ENCODE measurements at regions not wholly inside any gene's neighbourhood (a gene's known extent, or its start where the extent isn't known, plus 50 kb on each side); places are given as distances from the start of the nearest gene placed in this dataset.

DNA sequence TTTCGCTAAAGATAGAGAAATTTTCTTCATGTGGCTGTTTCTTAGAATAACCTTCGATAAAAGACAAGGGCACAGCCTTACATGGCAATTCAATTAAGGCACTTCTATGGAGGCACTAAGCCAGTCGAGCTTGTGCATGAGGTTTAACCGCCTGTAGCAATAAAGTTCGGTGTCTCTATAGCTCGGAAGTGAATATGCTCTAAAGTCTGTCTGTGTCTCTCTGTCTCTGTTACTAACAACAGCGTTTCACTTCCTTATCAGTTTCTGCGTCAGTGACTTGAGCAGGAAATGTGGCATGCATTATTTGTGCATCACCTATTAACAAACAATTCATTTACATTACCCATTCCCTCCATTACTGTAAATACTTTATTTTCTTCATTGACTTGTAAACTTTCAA, 365.1 kb upstream of the NETO1 start:
- Mint-ChIP-seq H3K27ac (ENCODE audit: unreplicated experiment) (no peak overlapping the region), H3K4me1 (ENCODE audit: low read depth, unreplicated experiment) (no peaks in the 10 kb centered on the region), H3K9me3 (ENCODE audit: unreplicated experiment) (no peaks in the 10 kb centered on the region), H3K4me3 (ENCODE audit: unreplicated experiment) (no peak overlapping the region), H3K27me3 (ENCODE audit: unreplicated experiment) (no peaks in the 10 kb centered on the region), H3K36me3 (ENCODE audit: unreplicated experiment) (no peaks in the 10 kb centered on the region)
- TF ChIP-seq, protein P1, sequence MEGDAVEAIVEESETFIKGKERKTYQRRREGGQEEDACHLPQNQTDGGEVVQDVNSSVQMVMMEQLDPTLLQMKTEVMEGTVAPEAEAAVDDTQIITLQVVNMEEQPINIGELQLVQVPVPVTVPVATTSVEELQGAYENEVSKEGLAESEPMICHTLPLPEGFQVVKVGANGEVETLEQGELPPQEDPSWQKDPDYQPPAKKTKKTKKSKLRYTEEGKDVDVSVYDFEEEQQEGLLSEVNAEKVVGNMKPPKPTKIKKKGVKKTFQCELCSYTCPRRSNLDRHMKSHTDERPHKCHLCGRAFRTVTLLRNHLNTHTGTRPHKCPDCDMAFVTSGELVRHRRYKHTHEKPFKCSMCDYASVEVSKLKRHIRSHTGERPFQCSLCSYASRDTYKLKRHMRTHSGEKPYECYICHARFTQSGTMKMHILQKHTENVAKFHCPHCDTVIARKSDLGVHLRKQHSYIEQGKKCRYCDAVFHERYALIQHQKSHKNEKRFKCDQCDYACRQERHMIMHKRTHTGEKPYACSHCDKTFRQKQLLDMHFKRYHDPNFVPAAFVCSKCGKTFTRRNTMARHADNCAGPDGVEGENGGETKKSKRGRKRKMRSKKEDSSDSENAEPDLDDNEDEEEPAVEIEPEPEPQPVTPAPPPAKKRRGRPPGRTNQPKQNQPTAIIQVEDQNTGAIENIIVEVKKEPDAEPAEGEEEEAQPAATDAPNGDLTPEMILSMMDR (IDR thresholded peaks at IDR 0.05; ENCODE audit: partially characterized antibody, unreplicated experiment), result no peak
- DNase-seq, result no peak

DNA sequence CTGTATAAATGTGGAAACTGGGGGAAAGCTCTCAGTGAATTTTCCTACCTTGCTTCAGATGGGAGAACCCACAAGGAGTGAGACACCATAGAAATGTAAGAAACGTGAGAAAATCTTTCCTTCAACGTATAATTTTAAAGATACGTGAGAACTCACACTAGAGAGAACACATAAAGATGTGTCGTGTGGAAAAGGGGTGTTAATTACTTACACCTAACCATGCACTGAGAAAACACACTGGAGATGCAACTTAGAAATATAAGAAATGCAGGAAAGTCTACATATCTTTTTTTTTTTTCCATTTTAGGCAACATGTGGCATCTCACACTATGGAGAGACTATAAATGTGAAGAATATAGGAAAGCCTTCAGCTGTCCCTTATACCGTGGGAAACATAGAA, 352.9 kb upstream of the NETO1 start:
- no peaks in the 10 kb centered on the region for H3K4me1 Mint-ChIP-seq (ENCODE audit: low read depth, unreplicated experiment)
- no peak for DNase-seq
- no peaks in the 10 kb centered on the region for H3K27me3 Mint-ChIP-seq (ENCODE audit: unreplicated experiment)
- TF ChIP-seq, protein P1 (IDR thresholded peaks at IDR 0.05; ENCODE audit: partially characterized antibody, unreplicated experiment), result no peak
- H3K36me3 Mint-ChIP-seq (ENCODE audit: unreplicated experiment), result peaks cover 4% of the 10 kb centered on the region
- no peak overlapping the region for H3K27ac Mint-ChIP-seq (ENCODE audit: unreplicated experiment)
- peaks cover 2% of the 10 kb centered on the region for H3K9me3 Mint-ChIP-seq (ENCODE audit: unreplicated experiment)
- no peak overlapping the region for H3K4me3 Mint-ChIP-seq (ENCODE audit: unreplicated experiment)

DNA sequence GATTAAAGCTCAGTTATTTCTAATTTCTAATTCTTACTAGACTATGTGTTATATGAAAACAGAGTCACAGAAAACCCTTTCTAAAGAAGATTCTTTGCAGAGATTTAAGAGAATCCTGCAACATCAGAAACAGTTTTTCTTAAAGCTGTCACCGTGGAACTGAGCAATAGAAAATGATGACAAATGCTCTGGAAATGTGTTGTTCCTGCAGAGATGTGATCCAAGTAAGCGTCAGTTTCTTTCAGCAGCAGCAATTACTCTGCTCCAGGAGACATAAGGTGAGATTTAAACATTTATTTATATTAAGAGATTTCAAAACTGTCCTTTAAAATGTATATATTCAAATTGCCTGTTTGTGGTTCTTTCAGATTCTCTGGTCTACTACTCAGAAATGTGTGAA, 350.5 kb upstream of the NETO1 start:
- Mint-ChIP-seq H3K4me1 (ENCODE audit: low read depth, unreplicated experiment) (no peaks in the 10 kb centered on the region), H3K9me3 (ENCODE audit: unreplicated experiment) (peaks cover 2% of the 10 kb centered on the region), H3K4me3 (ENCODE audit: unreplicated experiment) (no peak overlapping the region), H3K27ac (ENCODE audit: unreplicated experiment) (no peak overlapping the region), H3K36me3 (ENCODE audit: unreplicated experiment) (peaks cover 4% of the 10 kb centered on the region), H3K27me3 (ENCODE audit: unreplicated experiment) (no peaks in the 10 kb centered on the region)
- TF ChIP-seq, protein P1 (IDR thresholded peaks at IDR 0.05; ENCODE audit: partially characterized antibody, unreplicated experiment), result no peak
- DNase-seq, result no peak

DNA sequence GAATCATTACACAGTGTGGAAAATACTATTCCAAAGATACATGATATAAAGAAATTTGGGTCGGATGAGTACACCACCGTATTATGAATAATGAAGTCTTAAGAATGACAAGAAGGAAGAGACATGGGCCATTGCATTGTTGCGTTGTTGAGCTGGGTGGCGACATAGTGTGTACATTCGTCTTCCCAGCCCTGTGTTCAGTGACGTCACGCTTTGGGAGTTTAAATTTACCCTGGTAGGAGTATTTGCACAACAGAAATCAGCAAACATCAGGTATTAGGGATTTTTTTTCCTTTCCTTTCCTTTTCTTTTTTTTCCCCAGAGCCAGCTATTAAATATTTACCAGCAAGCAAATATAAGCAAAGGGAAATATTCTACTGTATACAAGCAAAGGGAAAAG, 347.2 kb upstream of the NETO1 start:
- TF ChIP-seq, protein P1 (IDR thresholded peaks at IDR 0.05; ENCODE audit: partially characterized antibody, unreplicated experiment), result no peak
- no peak for DNase-seq
- Mint-ChIP-seq H3K27ac (ENCODE audit: unreplicated experiment) (no peak overlapping the region), H3K27me3 (ENCODE audit: unreplicated experiment) (no peaks in the 10 kb centered on the region), H3K4me1 (ENCODE audit: low read depth, unreplicated experiment) (no peaks in the 10 kb centered on the region), H3K9me3 (ENCODE audit: unreplicated experiment) (peaks cover 2% of the 10 kb centered on the region), H3K4me3 (ENCODE audit: unreplicated experiment) (no peak overlapping the region), H3K36me3 (ENCODE audit: unreplicated experiment) (no peaks in the 10 kb centered on the region)

DNA sequence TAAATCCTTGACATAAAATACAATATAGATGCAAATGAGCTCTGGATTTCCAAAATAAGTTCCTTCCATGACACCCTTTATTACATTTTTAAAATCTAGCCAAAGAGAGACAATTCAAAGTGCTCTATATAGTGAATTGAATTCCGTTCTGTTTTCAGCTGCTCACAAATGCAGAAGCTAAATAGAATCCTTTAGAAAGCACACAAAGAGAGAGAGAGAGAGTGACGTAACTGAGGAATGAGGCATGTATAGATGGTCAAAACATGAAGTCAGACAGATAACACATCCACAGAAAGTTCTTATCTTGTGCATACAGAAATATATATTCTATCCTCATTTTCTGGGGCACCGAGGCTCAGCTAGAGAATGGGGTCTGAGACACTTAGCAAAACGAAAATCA, 344.7 kb upstream of the NETO1 start:
- DNase-seq, result no peak
- no peaks in the 10 kb centered on the region for H3K36me3 Mint-ChIP-seq (ENCODE audit: unreplicated experiment)
- no peaks in the 10 kb centered on the region for H3K27me3 Mint-ChIP-seq (ENCODE audit: unreplicated experiment)
- H3K9me3 Mint-ChIP-seq (ENCODE audit: unreplicated experiment), result no peaks in the 10 kb centered on the region
- no peak overlapping the region for H3K4me3 Mint-ChIP-seq (ENCODE audit: unreplicated experiment)
- TF ChIP-seq, protein P1 (IDR thresholded peaks at IDR 0.05; ENCODE audit: partially characterized antibody, unreplicated experiment), result no peak
- H3K27ac Mint-ChIP-seq (ENCODE audit: unreplicated experiment), result no peak overlapping the region
- H3K4me1 Mint-ChIP-seq (ENCODE audit: low read depth, unreplicated experiment), result no peaks in the 10 kb centered on the region

Data from glutamatergic neuron (in vitro differentiated cells).